K562 (cell line): ENCODE measurements at regions not wholly inside any gene's neighbourhood (a gene's known extent, or its start where the extent isn't known, plus 50 kb on each side); places are given as distances from the start of the nearest gene placed in this dataset.

Source experiments
- ATAC-seq: fragments of 200-7000 bp; cut with Tn5 transposase; 3 replicates; pipeline ENCODE4 v1.9.1; 2020; ENCODE audit warnings: moderate library complexity
- BruUV-seq: library from RNA; stranded (reverse); fragments of 400-500 nt; replicated peaks from 2 replicates; lab custom pipeline; 2021; lab: Mats Ljungman, UMichigan
- CTCF ChIA-PET: fragments of 300-600 bp; formaldehyde crosslinking; extraction: SDS; loops from one replicate; lab custom pipeline; 2021; ENCODE audit warnings: low intra/inter-chr PET ratio; lab: Yijun Ruan, JAX
- POLR2A ChIA-PET: fragments of 300-600, 350-650 bp; sonication (Branson Sonifier 250); formaldehyde crosslinking; extraction: SDS; loops from one replicate; lab custom pipeline; 2021; ENCODE audit warnings: antibody characterized with exemption, inconsistent platforms; lab: Yijun Ruan, JAX
- DNase-seq, 4 experiments: peaks; one replicate each; pipeline versions ENCODE4 v3.0.0 to v3.0.0-alpha.2; 2011 to 2018; ENCODE audit warnings: low spot score in 3 of 4, mixed read lengths in 3 of 4; ENCODE audit errors: extremely low read depth in 1 of 4
- FAIRE-seq: peaks from 2 replicates; lab custom pipeline; 2011; peaks lifted over from hg19 to GRCh38; lab: Jason Lieb, UNC
- H2AFZ ChIP-seq: 2 replicates; pipeline ENCODE4 v1.6.0; 2011; ENCODE audit warnings: low read depth, low read length, control low read depth, inconsistent platforms
- H3K27ac ChIP-seq: fragments of 200-600 bp; 3 replicates; pipeline ENCODE4 v1.8.0; 2011; ENCODE audit warnings: low read depth, mild to moderate bottlenecking, control low read depth, inconsistent platforms, low read length, moderate library complexity, mixed read lengths; ENCODE audit errors: extremely low read depth
- H3K27me3 ChIP-seq, 2 experiments: fragments of 300-600 bp in 1 of 2; 2 replicates in 1 of 2; 3 replicates in 1 of 2; pipeline versions ENCODE4 v1.6.0 to v1.8.0; 2011; ENCODE audit warnings: inconsistent platforms in 2 of 2, low read length in 2 of 2, mild to moderate bottlenecking in 1 of 2, mixed read lengths in 1 of 2, moderate library complexity in 1 of 2; ENCODE audit not compliant: control insufficient read depth in 2 of 2, insufficient read depth in 2 of 2
- H3K36me3 ChIP-seq: fragments of 300-600 bp; 3 replicates; pipeline ENCODE4 v1.8.0; 2011; ENCODE audit warnings: mild to moderate bottlenecking, low read length, inconsistent platforms; ENCODE audit not compliant: control insufficient read depth, insufficient read depth
- H3K4me1 ChIP-seq, 2 experiments: fragments of 200-600 bp in 1 of 2; replicated peaks in 1 of 2; 2 replicates in 1 of 2; 3 replicates in 1 of 2; pipeline versions ENCODE4 v1.5.1 to v1.8.0; 2011; ENCODE audit warnings: inconsistent platforms in 2 of 2, low read length in 2 of 2, mild to moderate bottlenecking in 1 of 2, mixed read lengths in 1 of 2, moderate library complexity in 1 of 2; ENCODE audit not compliant: control insufficient read depth in 2 of 2, insufficient read depth in 2 of 2
- H3K4me2 ChIP-seq: 2 replicates; pipeline ENCODE4 v1.6.1; 2011; ENCODE audit warnings: low read length, control low read depth, inconsistent platforms, mixed read lengths; ENCODE audit not compliant: insufficient read depth
- H3K4me3 ChIP-seq: fragments of 200-600 bp; sonication (generic), shearing (Covaris generic); 2 replicates; pipeline ENCODE4 v1.5.1; 2016; ENCODE audit warnings: control low read depth, inconsistent platforms
- H3K79me2 ChIP-seq: fragments of 200-600 bp; 3 replicates; pipeline ENCODE4 v1.8.0; 2011; ENCODE audit warnings: low read length, inconsistent platforms; ENCODE audit not compliant: control insufficient read depth, insufficient read depth
- H3K9ac ChIP-seq, 2 experiments: 2 replicates each; pipeline versions ENCODE4 v1.6.0 to v1.6.1; 2011; ENCODE audit warnings: low read depth in 2 of 2, low read length in 2 of 2, control low read depth in 1 of 2, inconsistent platforms in 1 of 2, mild to moderate bottlenecking in 1 of 2, mixed read lengths in 1 of 2; ENCODE audit not compliant: insufficient read depth in 1 of 2
- H3K9me1 ChIP-seq: one replicate; pipeline ENCODE4 v1.6.0; 2011; ENCODE audit warnings: inconsistent platforms, mild to moderate bottlenecking, low read length, moderate library complexity; ENCODE audit not compliant: control insufficient read depth, insufficient read depth
- H3K9me3 ChIP-seq: replicated peaks from 2 replicates; pipeline ENCODE4 v1.5.1; 2011; ENCODE audit warnings: low read depth, low read length, inconsistent platforms; ENCODE audit not compliant: control insufficient read depth, insufficient read depth
- H4K20me1 ChIP-seq: replicated peaks from 2 replicates; pipeline ENCODE4 v1.6.1; 2011; ENCODE audit warnings: low read length, inconsistent platforms, mixed read lengths; ENCODE audit not compliant: control insufficient read depth, insufficient read depth
- FOXM1 ChIP-seq, 2 experiments: fragments of 450-650 bp in 1 of 2; sonication (generic) in 1 of 2; formaldehyde crosslinking in 1 of 2; IDR thresholded peaks; 2 replicates each; pipeline versions ENCODE4 v1.6.1 to v1.9.0; 2017 to 2022; ENCODE audit warnings: low read depth in 2 of 2, mild to moderate bottlenecking in 2 of 2, missing genetic modification reagents in 1 of 2, moderate library complexity in 1 of 2
- JUND ChIP-seq, 2 experiments: IDR thresholded peaks; 2 replicates in 1 of 2; 3 replicates in 1 of 2; pipeline ENCODE4 v1.6.1; 2011; ENCODE audit warnings: borderline replicate concordance in 2 of 2, low read depth in 2 of 2, low read length in 2 of 2, improper control_type of control experiment in 1 of 2, missing biosample characterization in 1 of 2, missing genetic modification characterization in 1 of 2, missing genetic modification reagents in 1 of 2
- MCM7 ChIP-seq, 2 experiments: fragments of 450-650 bp; IDR thresholded peaks; 2 replicates each; pipeline ENCODE4 v1.6.1; 2016 to 2018
- RFX7 ChIP-seq: fragments of 250-450 bp; sonication (Bioruptor Pico); IDR thresholded peaks from 2 replicates; pipeline ENCODE4 v1.5.1; 2021; ENCODE audit warnings: mild to moderate bottlenecking
- SAFB2 ChIP-seq: fragments of 200-400 bp; formaldehyde crosslinking; IDR thresholded peaks from 2 replicates; pipeline ENCODE4 v1.6.1; 2018; ENCODE audit warnings: borderline replicate concordance, low read length, low read depth, moderate library complexity; ENCODE audit not compliant: severe bottlenecking
- XRCC5 ChIP-seq: fragments of 200-400 bp; formaldehyde crosslinking; IDR thresholded peaks from 2 replicates; pipeline ENCODE4 v1.6.1; 2017; ENCODE audit warnings: low read depth, mild to moderate bottlenecking, low read length
- ZC3H4 ChIP-seq: sonication (generic); formaldehyde crosslinking; IDR thresholded peaks from 2 replicates; pipeline ENCODE4 v1.9.0; 2021; ENCODE audit warnings: missing genetic modification reagents, borderline replicate concordance
- ZNF212 ChIP-seq: fragments of 450-650 bp; formaldehyde crosslinking; IDR thresholded peaks from 2 replicates; pipeline ENCODE4 v1.4.0; 2020; ENCODE audit warnings: mild to moderate bottlenecking
- WGBS: fragments of 100-300 bp; shearing (Covaris generic); methylation state at CpG from one replicate; pipeline ENCODE4 v1.1.6; 2016; ENCODE audit warnings: low coverage, mixed read lengths; ENCODE audit not compliant: insufficient coverage; ENCODE audit errors: missing lambda C conversion rate; 5-methylcytosine and 5-hydroxymethylcytosine counted together
- in situ Hi-C: fragments of 300-500 bp; cut with MboI; formaldehyde crosslinking; loops from 4 replicates; pipeline ENCODE4 v1.15.0; 2018; ENCODE audit warnings: inconsistent platforms, mixed read lengths
- intact Hi-C: fragments of 100-400 bp; cut with micrococcal nuclease; formaldehyde crosslinking; loops from 2 replicates; pipeline ENCODE4 v1.14.2; 2022

DNA sequence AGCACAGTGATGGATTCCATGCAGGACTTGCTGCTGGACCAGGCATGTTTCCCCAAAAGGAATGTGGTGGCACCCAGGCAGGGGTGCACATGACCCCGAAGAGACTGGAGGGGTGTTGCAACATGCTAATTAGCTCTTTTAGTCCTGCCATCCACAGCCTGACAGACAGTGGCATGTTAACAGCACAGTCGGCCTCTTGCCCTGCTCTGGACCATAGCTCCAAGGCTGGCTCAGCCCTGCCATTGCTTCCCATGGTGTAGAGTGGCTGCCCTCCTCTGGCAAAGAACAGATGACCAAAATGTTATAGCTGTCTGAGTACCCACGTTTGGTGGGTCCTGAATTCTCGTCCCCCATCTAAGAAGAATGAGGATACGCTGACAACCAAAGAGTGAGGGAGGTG lies 736.4 kb upstream of the PTPRD start (continued):
- TF ChIP-seq ZNF212 (CRISPR knock-in tag) (no peak), RFX7 (CRISPR knock-in tag) (no peak), XRCC5 (no peak), MCM7 (IDR thresholded peaks at IDR 0.05) (no peak), SAFB2 (no peak), FOXM1 (IDR thresholded peaks at IDR 0.05; ENCODE audit: low read depth) (no peak), FOXM1 (CRISPR knock-in tag; IDR thresholded peaks at IDR 0.05; ENCODE audit: low read depth) (no peak)

DNA sequence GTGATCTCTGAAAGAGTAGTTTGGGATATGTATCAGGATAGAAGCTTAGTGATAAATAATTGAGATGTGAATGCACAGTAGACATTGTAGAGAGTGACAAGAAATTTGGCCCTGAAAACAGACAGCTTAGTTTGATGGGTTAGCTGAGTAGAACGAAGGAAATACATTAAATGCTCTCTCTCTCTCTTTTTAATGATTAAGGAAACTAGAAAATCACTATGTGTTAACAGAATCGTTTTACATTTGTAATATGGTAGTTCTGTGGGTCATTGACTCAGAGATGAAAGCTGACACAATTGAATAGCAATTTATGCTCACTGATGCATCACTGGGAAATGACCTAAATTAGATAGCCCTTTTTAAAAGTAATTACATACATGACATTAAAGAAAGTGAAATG lies 739.8 kb upstream of the PTPRD start:
- no peaks in the 10 kb centered on the region for H3K36me3 ChIP-seq
- in situ Hi-C loops (no loop called here), intact Hi-C loops (no loop called here)
- no peaks in the 10 kb centered on the region for H3K79me2 ChIP-seq
- BruUV-seq = no TSS peak
- H3K9ac ChIP-seq = no peak overlapping the region
- DNase-seq = no peak
- 0% methylated on average over 1 of the region's 2 CpGs for WGBS
- ChIA-PET POLR2A (no interaction called here), CTCF (no interaction called here)
- ATAC-seq = no peak
- no peak overlapping the region for H3K27ac ChIP-seq
- H3K9me3 ChIP-seq = no peaks in the 10 kb centered on the region
- TF ChIP-seq JUND (IDR thresholded peaks at IDR 0.05; ENCODE audit: borderline replicate concordance, low read depth, low read length) (no peak), JUND (tag; IDR thresholded peaks at IDR 0.05; ENCODE audit: borderline replicate concordance, low read depth, low read length) (no peak), ZC3H4 (no peak)
- H3K4me2 ChIP-seq = no peak overlapping the region
- FAIRE-seq = no peak
- H3K9me1 ChIP-seq = no peaks in the 10 kb centered on the region
- no peak overlapping the region for H3K4me3 ChIP-seq
- no peaks in the 10 kb centered on the region for H3K4me1 ChIP-seq
- H4K20me1 ChIP-seq = no peaks in the 10 kb centered on the region
- H2AFZ ChIP-seq = no peak overlapping the region
- no peaks in the 10 kb centered on the region for H3K27me3 ChIP-seq
